Dedifferentiated amniotic fluid mesenchymal stem cell (primary cell): ENCODE measurements at regions not wholly inside any gene's neighbourhood (a gene's known extent, or its start where the extent isn't known, plus 50 kb on each side); places are given as distances from the start of the nearest gene placed in this dataset.

Source experiments
- DNase-seq: peaks from one replicate; pipeline ENCODE4 v3.0.0-alpha.2; 2016; ENCODE audit errors: extremely low spot score

GRCh38 chr6:169912266-169913095 is 161.1 kb downstream of the ERMARD start:
- no peak for DNase-seq

- no peak for DNase-seq
Measured at GRCh38 chr6:169911264-169912263, 160.1 kb downstream of the ERMARD start.

GRCh38 chr6:169909113-169909512 is 157.7 kb downstream of the ERMARD start:
- DNase-seq: no peak

- DNase-seq: no peak
Measured at GRCh38 chr6:169908403-169908933, 157.0 kb downstream of the ERMARD start.

DNA sequence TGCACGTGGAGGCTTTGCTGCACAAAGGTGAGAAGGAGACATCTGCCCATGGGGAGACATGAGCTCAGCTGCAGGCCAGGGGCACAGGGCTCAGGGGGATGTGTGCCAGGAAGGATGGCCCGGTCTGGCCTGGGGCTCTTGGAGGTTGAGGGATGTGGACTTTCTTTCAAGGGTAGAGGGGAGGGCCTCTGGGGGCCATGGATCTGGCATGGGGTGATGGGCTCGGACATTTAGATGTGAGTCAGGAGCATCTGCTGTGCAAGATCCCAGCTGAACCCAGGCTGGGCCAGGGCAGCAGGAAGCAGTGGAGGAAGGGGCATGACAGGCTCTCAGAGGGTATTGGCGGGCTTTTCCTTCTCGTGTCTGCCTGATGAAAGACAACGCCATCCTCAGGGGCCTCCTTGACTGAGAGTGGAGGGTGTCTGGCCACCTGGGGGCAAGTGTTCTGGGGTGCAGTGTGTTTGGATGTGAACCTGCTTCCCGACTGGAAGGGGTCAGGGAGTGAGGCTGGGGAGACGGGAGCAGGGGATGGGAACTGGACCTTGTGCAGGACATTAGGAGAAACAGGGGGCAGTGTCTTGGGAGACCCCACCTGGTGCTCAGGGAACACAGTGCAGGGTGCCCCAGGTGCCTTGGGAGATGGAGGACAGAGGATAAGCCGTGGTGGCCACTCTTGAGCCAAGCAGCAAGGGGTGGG is 156.1 kb downstream of the ERMARD start:
- no peak for DNase-seq

GRCh38 chr6:169906688-169907418 is 155.4 kb downstream of the ERMARD start:
- DNase-seq: no peak

DNA sequence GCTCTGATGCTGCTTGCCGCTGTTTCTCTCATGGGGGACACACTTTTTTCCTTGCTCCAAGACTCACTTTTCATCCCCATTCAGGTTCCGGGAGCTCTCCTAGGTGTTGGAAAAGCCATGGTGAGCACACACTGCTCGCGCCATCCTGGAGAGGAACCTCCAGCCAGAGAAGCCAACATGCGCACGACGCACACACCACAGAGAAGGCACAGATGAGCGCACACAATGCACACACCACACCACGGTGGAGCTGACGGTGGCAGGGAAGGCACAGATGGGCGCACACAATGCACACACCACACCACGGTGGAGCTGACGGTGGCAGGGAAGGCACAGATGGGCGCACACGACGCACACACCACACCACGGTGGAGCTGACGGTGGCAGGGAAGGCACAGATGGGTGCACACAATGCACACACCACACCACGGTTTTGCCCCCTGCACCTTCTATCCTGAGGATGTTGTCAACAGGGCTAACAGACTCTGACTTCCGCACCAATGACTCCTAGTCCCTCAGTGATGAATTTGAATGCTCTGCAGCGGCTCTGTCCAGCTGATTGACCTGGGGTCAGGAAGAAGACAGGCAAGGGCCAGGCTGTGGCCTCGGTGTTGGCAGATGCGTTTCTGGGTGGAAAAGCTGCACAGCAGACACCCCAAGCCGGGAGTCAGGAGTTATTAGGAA is 154.7 kb downstream of the ERMARD start:
- DNase-seq: no peak

- no peak for DNase-seq
Measured at GRCh38 chr6:169905041-169905807, 153.8 kb downstream of the ERMARD start.

GRCh38 chr6:169904051-169904922 is 152.9 kb downstream of the ERMARD start:
- DNase-seq: no peak

- no peak for DNase-seq
Measured at GRCh38 chr6:169903122-169903521, 151.7 kb downstream of the ERMARD start.

- no peak for DNase-seq
Measured at GRCh38 chr6:169902604-169903003, 151.2 kb downstream of the ERMARD start.

DNA sequence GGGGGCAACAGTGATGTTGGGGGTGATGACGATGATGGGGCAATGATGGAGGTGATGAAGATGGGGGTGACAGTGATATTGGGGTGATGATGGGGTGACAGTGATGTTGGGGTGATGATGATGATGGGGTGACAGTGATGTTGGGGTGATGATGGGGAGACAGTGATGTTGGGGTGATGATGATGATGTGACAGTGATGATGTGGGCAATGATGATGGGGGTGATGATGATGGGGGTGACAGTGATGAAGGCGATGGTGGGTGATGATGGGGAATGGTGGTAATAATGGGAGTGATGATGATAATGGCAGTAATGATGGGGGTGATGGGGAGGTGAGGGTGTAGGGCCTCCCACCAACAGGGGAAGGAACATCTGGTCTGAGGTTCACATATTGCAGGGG is 150.6 kb downstream of the ERMARD start:
- no peak for DNase-seq

GRCh38 chr6:169899481-169900145 is 148.2 kb downstream of the ERMARD start:
- no peak for DNase-seq

DNA sequence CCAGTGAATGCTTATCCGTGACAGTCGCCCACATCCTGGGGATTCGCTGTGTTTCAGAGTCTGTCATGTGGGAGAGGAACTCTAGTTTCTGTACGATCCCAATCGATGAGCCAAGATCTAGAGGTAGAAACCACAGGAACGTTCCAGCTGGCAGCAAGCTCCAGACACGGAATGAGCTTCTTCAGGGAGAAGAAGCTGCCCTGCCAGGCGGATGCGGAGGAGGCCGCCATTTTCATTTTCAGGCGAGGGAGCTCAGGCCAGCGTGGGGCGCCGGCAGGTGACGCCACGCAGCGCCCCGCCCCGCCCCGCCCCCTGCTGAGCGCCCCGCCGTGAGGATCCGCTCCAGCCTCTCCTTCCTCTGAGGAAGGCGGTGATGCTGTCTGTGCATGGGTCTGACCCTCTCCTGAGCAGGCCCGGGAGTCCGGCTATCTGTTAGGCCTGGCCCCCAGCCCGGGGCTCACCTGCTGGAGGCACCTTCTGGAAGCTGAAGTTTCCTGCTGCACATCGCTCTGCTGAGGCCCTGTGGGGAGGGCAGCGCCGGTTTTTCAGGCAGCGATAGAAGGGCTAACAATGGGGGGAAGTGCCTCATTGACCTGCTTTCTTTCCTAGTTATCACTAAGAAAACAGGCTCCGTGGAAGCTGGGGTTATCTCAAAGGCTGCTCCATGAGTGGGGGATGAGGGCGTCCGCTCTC is 147.5 kb downstream of the ERMARD start:
- no peak for DNase-seq

- DNase-seq: no peak
Measured at GRCh38 chr6:169897601-169898358, 146.4 kb downstream of the ERMARD start.

- DNase-seq: no peak
Measured at GRCh38 chr6:169896826-169897456, 145.5 kb downstream of the ERMARD start.
